ENCODE measurements at regions not wholly inside any gene's neighbourhood (a gene's known extent, or its start where the extent isn't known, plus 50 kb on each side); places are given as distances from the start of the nearest gene placed in this dataset.
"Not testable (repeated sequence)": the region's sequence is repeated elsewhere in the genome, so short reads cannot be mapped to it uniquely, and the experiment has no call there.

DNA sequence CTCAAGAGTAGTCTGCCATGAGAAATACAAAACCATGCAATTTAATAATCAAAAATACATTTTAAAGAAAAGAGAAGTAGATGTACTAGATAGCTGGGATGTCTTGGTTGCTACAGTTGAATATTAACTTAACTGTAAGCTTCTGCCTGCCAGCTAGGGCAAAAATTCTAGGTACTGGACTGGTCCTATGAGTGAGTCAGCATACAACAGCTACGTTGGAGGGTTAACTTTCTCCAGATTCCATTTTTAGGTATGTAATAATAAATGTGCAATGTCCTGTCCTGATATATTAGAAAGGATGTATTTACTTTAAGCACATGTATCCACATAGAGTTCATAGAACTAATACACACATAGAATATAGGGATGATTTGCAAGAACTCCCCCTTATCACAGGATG lies 230.1 kb downstream of the CAAP1 start:
- Mint-ChIP-seq H3K27ac (no peak overlapping the region), H3K9me3 (peaks cover 2% of the 10 kb centered on the region), H3K4me1 (no peaks in the 10 kb centered on the region), H3K4me3 (no peak overlapping the region), H3K36me3 (no peaks in the 10 kb centered on the region), H3K27me3 (no peaks in the 10 kb centered on the region)
- no peak for ATAC-seq

GRCh38 chr9:26658476-26658875 lies 234.1 kb downstream of the CAAP1 start:
- H3K4me3 Mint-ChIP-seq: no peak overlapping the region

DNA sequence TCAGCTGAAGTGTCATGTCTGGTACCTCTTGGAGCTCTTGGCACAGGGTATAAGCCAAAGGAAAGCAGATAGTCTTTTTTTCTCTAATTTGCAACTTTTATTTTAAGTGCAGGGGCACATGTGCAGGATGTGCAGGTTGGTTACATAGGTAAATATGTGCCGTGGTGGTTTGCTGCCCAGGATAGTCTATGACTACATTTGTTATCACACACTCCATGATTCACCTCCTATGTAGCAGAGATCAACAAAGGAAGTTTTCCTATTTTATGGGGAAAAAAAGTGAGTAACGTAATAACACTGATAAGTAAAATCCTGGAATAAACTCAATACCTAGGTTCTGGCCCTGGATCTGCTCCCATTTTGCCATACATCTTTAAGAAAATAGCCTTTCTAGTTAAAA lies 234.6 kb downstream of the CAAP1 start:
- ATAC-seq: no peak
- no peak overlapping the region for H3K27ac Mint-ChIP-seq
- no peaks in the 10 kb centered on the region for H3K4me1 Mint-ChIP-seq
- H3K9me3 Mint-ChIP-seq: peaks cover 2% of the 10 kb centered on the region
- no peaks in the 10 kb centered on the region for H3K36me3 Mint-ChIP-seq
- no peaks in the 10 kb centered on the region for H3K27me3 Mint-ChIP-seq
- H3K4me3 Mint-ChIP-seq: no peak overlapping the region

More at GRCh38 chr9:26658476-26658875, 234.1 kb downstream of the CAAP1 start:
- no peaks in the 10 kb centered on the region for H3K36me3 Mint-ChIP-seq
- H3K27me3 Mint-ChIP-seq: no peaks in the 10 kb centered on the region
- H3K9me3 Mint-ChIP-seq: peaks cover 2% of the 10 kb centered on the region
- H3K27ac Mint-ChIP-seq: no peak overlapping the region
- no peaks in the 10 kb centered on the region for H3K4me1 Mint-ChIP-seq
- no peak for ATAC-seq

- no peak for ATAC-seq
- H3K9me3 Mint-ChIP-seq: no peaks in the 10 kb centered on the region
- no peaks in the 10 kb centered on the region for H3K27me3 Mint-ChIP-seq
- no peaks in the 10 kb centered on the region for H3K4me1 Mint-ChIP-seq
- H3K4me3 Mint-ChIP-seq: no peak overlapping the region
- H3K27ac Mint-ChIP-seq: no peak overlapping the region
- H3K36me3 Mint-ChIP-seq: no peaks in the 10 kb centered on the region
Measured at GRCh38 chr9:26656003-26656870, 236.4 kb downstream of the CAAP1 start.

GRCh38 chr9:26655166-26655565 lies 237.4 kb downstream of the CAAP1 start:
- Mint-ChIP-seq H3K9me3 (no peaks in the 10 kb centered on the region), H3K27ac (no peak overlapping the region), H3K27me3 (no peaks in the 10 kb centered on the region), H3K4me1 (no peaks in the 10 kb centered on the region), H3K4me3 (no peak overlapping the region), H3K36me3 (no peaks in the 10 kb centered on the region)
- ATAC-seq: no peak

- no peak overlapping the region for H3K4me3 Mint-ChIP-seq
- H3K4me1 Mint-ChIP-seq: no peaks in the 10 kb centered on the region
- H3K27ac Mint-ChIP-seq: no peak overlapping the region
Measured at GRCh38 chr9:26650325-26650724, 242.3 kb downstream of the CAAP1 start.

DNA sequence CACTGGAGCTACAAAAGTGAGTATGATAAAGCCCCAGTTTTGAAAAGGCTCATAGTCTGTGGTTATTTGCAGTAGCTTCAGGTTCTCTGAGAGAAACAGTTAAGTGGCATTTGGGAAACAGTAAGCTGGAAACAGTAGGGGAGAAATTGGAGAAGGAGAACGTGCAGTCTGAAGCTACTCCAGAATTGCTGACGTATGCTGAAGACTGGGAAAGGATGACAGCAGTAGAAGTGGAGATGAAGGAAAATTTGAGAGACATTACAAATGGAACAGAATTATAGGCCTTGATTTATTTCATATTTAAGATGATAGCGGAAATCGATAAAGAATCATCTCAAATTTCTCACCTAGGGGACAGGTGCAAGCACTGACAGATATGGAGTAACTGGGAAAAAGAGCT lies 248.8 kb downstream of the CAAP1 start:
- no peak for ATAC-seq
- Mint-ChIP-seq H3K4me1 (no peaks in the 10 kb centered on the region), H3K4me3 (no peak overlapping the region), H3K36me3 (no peaks in the 10 kb centered on the region), H3K27me3 (no peaks in the 10 kb centered on the region), H3K27ac (no peak overlapping the region), H3K9me3 (no peaks in the 10 kb centered on the region)

More at GRCh38 chr9:26650325-26650724, 242.3 kb downstream of the CAAP1 start:
- ATAC-seq: no peak
- Mint-ChIP-seq H3K27me3 (no peaks in the 10 kb centered on the region), H3K36me3 (no peaks in the 10 kb centered on the region), H3K9me3 (no peaks in the 10 kb centered on the region)

DNA sequence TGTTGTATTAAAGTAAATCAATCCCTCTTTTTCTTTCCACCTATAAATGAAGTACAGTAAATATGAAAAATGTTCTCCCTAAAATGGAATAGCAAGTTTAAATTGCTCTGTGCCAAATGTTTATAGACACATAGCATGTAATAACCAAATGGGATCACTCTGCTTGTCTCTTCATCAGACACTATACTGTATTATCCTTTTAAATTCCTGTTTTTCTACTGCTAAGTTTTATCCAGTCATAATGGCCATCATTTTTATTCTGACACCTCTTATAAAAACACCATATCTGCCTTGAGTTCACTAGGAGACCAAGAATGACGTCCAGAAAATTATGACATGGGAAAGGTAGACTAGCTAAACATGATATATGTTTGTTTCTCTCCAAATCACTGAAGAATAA lies 252.8 kb downstream of the CAAP1 start:
- Mint-ChIP-seq H3K27ac (no peak overlapping the region), H3K4me3 (no peak overlapping the region), H3K36me3 (no peaks in the 10 kb centered on the region), H3K27me3 (no peaks in the 10 kb centered on the region), H3K9me3 (no peaks in the 10 kb centered on the region), H3K4me1 (no peaks in the 10 kb centered on the region)
- ATAC-seq: no peak

- H3K27me3 Mint-ChIP-seq: no peaks in the 10 kb centered on the region
- H3K4me3 Mint-ChIP-seq: no peak overlapping the region
- H3K9me3 Mint-ChIP-seq: peaks cover 4% of the 10 kb centered on the region
- H3K4me1 Mint-ChIP-seq: no peaks in the 10 kb centered on the region
- no peak for ATAC-seq
- H3K36me3 Mint-ChIP-seq: no peaks in the 10 kb centered on the region
- H3K27ac Mint-ChIP-seq: no peak overlapping the region
Measured at GRCh38 chr9:26637101-26637500, 255.5 kb downstream of the CAAP1 start.

DNA sequence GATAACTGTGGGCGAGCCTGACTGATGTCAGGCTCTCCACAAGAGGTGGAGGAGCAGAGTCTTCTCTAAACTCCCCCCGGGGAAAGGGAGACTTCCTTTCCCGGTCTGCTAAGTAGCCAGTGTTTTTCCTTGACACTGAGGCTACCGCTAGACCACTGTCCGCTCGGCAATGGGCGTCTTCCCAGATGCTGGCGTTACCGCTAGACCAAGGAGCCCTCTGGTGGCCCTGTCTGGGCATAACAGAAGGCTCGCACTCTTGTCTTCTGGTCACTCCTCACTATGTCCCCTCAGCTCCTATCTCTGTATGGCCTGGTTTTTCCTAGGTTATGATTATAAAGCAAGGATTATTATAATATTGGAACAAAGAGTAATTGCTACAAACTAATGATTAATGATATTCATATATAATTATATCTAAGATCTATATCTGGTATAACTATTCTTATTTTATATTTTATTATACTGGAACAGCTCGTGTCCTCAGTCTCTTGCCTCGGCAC lies 278.7 kb downstream of the CAAP1 start:
- not testable (repeated sequence) for H3K27ac Mint-ChIP-seq

DNA sequence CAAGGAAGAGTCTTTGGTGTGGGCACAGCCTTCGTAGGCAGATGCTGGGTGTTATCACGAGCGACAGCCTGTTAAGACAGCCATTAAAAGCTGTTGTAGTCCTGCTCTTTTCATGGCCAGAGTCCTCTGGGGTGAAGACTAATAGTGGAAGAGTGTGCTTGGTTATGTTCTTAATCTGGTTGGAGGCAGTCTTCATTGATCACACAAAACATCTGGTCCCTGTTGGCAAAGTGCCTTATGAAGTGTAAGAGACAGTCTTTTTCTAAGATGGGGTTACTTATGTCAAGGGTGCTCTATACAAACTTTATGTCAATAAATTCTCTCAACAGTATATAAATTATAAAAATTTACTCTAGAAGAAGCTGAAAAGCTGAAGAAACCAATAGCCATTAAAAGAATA lies 280.4 kb downstream of the CAAP1 start:
- no peaks in the 10 kb centered on the region for H3K27me3 Mint-ChIP-seq

More for the DNA sequence above, 278.7 kb downstream of the CAAP1 start:
- not testable (repeated sequence) for ATAC-seq, H3K36me3 Mint-ChIP-seq, H3K4me3 Mint-ChIP-seq, H3K9me3 Mint-ChIP-seq, H3K27me3 Mint-ChIP-seq, H3K4me1 Mint-ChIP-seq

DNA sequence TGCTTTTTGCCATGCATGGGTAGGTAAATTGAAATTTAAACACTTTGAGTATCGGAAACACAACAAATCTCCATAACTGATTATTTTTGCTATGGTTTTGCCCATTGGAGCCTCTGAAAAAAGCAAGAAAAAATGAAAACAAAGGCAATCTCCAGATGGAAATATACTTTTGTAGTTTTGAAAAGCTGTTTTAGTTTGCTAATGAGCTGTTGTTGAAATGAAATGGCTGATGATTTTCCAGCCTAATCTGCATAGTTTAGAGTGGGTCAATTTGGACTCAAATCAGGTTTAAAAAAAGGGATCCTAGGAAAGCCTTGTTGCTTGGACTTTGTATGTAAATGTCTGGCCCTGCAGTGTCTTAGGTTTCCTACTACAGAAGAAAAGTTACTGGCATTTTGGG lies 285.8 kb downstream of the CAAP1 start:
- Mint-ChIP-seq H3K9me3 (no peaks in the 10 kb centered on the region), H3K36me3 (no peaks in the 10 kb centered on the region), H3K27me3 (no peaks in the 10 kb centered on the region), H3K4me1 (no peaks in the 10 kb centered on the region), H3K4me3 (no peak overlapping the region), H3K27ac (no peak overlapping the region)
- no peak for ATAC-seq

More for the DNA sequence above, 280.4 kb downstream of the CAAP1 start:
- no peak overlapping the region for H3K4me3 Mint-ChIP-seq
- H3K27ac Mint-ChIP-seq: no peak overlapping the region
- H3K9me3 Mint-ChIP-seq: no peaks in the 10 kb centered on the region
- H3K4me1 Mint-ChIP-seq: no peaks in the 10 kb centered on the region
- ATAC-seq: no peak
- no peaks in the 10 kb centered on the region for H3K36me3 Mint-ChIP-seq

DNA sequence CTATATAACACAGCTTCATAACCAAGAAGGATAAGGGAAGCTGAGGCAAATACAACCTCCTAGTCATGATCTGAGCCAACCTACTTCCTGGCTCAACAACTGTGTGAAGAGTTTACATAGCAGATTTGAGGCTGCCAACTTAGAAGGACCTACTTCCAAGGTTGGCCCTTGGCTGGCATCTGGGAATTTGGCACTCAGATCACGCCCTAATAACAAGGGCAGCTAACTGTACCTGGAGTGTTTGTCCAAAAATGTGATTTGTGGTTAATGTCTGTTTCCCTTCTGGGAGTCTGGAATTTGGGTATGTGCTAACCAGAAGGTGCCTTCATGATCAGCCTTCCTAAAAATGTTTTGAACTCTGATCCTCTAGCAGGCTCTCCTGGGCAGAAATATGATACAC lies 287.2 kb downstream of the CAAP1 start:
- Mint-ChIP-seq H3K4me3 (no peak overlapping the region), H3K27ac (no peak overlapping the region), H3K4me1 (no peaks in the 10 kb centered on the region), H3K36me3 (no peaks in the 10 kb centered on the region), H3K27me3 (no peaks in the 10 kb centered on the region), H3K9me3 (peaks cover 2% of the 10 kb centered on the region)
- no peak for ATAC-seq

GRCh38 chr9:26604076-26604662 lies 288.4 kb downstream of the CAAP1 start:
- Mint-ChIP-seq H3K36me3 (no peaks in the 10 kb centered on the region), H3K9me3 (peaks cover 2% of the 10 kb centered on the region), H3K4me1 (no peaks in the 10 kb centered on the region), H3K27me3 (no peaks in the 10 kb centered on the region), H3K4me3 (no peak overlapping the region), H3K27ac (no peak overlapping the region)
- ATAC-seq: no peak

DNA sequence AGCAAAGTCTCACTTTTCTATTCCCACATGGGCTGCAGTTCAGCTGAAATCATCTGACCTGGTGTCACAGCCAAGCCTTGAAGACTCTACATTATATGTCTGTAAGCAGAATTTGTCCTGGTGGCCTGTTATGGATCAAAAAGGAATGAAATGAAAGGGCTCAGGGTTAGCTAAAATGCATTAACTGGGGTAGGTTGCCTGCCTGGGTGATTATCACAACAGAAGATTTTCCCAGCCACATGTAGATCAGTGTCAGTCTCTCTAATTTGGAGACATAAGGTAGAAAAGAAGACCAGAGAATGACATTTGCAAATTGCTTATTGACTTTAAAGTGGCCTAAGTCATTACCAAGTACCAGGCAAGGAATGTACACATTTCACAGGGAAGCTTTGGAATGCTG lies 289.0 kb downstream of the CAAP1 start:
- no peak overlapping the region for H3K27ac Mint-ChIP-seq
- peaks cover 2% of the 10 kb centered on the region for H3K9me3 Mint-ChIP-seq
- no peaks in the 10 kb centered on the region for H3K27me3 Mint-ChIP-seq
- no peak for ATAC-seq
- H3K4me3 Mint-ChIP-seq: no peak overlapping the region
- H3K36me3 Mint-ChIP-seq: no peaks in the 10 kb centered on the region
- no peaks in the 10 kb centered on the region for H3K4me1 Mint-ChIP-seq
